GM12878 (cell line): ENCODE measurements at regions not wholly inside any gene's neighbourhood (a gene's known extent, or its start where the extent isn't known, plus 50 kb on each side); places are given as distances from the start of the nearest gene placed in this dataset.

Experiments used
- ATAC-seq: fragments of 200-7000 bp; cut with Tn5 transposase; 3 replicates; pipeline ENCODE4 v1.9.1; 2020; ENCODE audit warnings: mild to moderate bottlenecking, moderate library complexity
- BruUV-seq: library from RNA; stranded (reverse); fragments of 400-500 nt; replicated peaks from 2 replicates; lab custom pipeline; 2021; lab: Mats Ljungman, UMichigan
- CTCF ChIA-PET: fragments of 300-600 bp; sonication (Branson Sonifier 250); formaldehyde crosslinking; extraction: SDS; loops from one replicate; lab custom pipeline; 2021; ENCODE audit warnings: inconsistent platforms; lab: Yijun Ruan, JAX
- POLR2A ChIA-PET: fragments of 350-600 bp; formaldehyde crosslinking; extraction: SDS; loops from one replicate; lab custom pipeline; 2021; ENCODE audit warnings: inconsistent platforms; lab: Charles Lee
- RAD21 ChIA-PET: fragments of 300-600 bp; sonication (Branson Sonifier 250); formaldehyde crosslinking; loops from one replicate; lab custom pipeline; 2023; ENCODE audit warnings: antibody characterized with exemption; ENCODE audit not compliant: unreplicated experiment; lab: Charles Lee
- SMC1A ChIA-PET: fragments of 300-600 bp; sonication (Branson Sonifier 250); formaldehyde crosslinking; loops from one replicate; lab custom pipeline; 2023; ENCODE audit not compliant: unreplicated experiment, uncharacterized antibody; lab: Charles Lee
- DNase-seq: peaks from one replicate; pipeline ENCODE4 v3.0.0-alpha.2; 2011; ENCODE audit warnings: low read depth, low spot score
- FAIRE-seq: peaks from 3 replicates; lab custom pipeline; 2011; peaks lifted over from hg19 to GRCh38; lab: Jason Lieb, UNC
- H2AFZ ChIP-seq: 2 replicates; pipeline ENCODE4 v1.6.0; 2011; ENCODE audit warnings: low read depth, low read length, control low read depth; ENCODE audit not compliant: control insufficient read depth
- H3K27ac ChIP-seq: 2 replicates; pipeline ENCODE4 v1.5.1; 2011; ENCODE audit warnings: control low read depth; ENCODE audit not compliant: control insufficient read depth, insufficient read depth
- H3K27me3 ChIP-seq, 2 experiments: replicated peaks in 1 of 2; 2 replicates each; pipeline versions ENCODE4 v1.6.0 to v1.6.1; 2011; ENCODE audit warnings: low read length in 1 of 2; ENCODE audit not compliant: control insufficient read depth in 2 of 2, insufficient read depth in 2 of 2
- H3K36me3 ChIP-seq, 2 experiments: 2 replicates each; pipeline ENCODE4 v1.5.1; 2011; ENCODE audit warnings: low read length in 1 of 2; ENCODE audit not compliant: control insufficient read depth in 2 of 2, insufficient read depth in 2 of 2
- H3K4me1 ChIP-seq: 2 replicates; pipeline ENCODE4 v1.6.1; 2011; ENCODE audit warnings: mild to moderate bottlenecking, low read length, moderate library complexity, mixed read lengths; ENCODE audit not compliant: control insufficient read depth, insufficient read depth
- H3K4me2 ChIP-seq: 2 replicates; pipeline ENCODE4 v1.6.0; 2011; ENCODE audit warnings: control low read depth; ENCODE audit not compliant: control insufficient read depth, insufficient read depth
- H3K4me3 ChIP-seq: fragments of 200-600 bp; sonication (generic); 2 replicates; pipeline ENCODE4 v1.5.1; 2016
- H3K79me2 ChIP-seq: 2 replicates; pipeline ENCODE4 v1.6.0; 2011; ENCODE audit warnings: low read length; ENCODE audit not compliant: control insufficient read depth, insufficient read depth
- H3K9ac ChIP-seq: 2 replicates; pipeline ENCODE4 v1.8.0; 2011; ENCODE audit warnings: low read length, control low read depth, mixed read lengths; ENCODE audit not compliant: control insufficient read depth, insufficient read depth
- H3K9me3 ChIP-seq: replicated peaks from 3 replicates; pipeline ENCODE4 v1.5.1; 2011; ENCODE audit warnings: mild to moderate bottlenecking, low read length; ENCODE audit not compliant: control insufficient read depth, insufficient read depth
- H4K20me1 ChIP-seq: 2 replicates; pipeline ENCODE4 v1.6.0; 2011; ENCODE audit not compliant: control insufficient read depth, insufficient read depth
- CBFB ChIP-seq: IDR thresholded peaks from 2 replicates; pipeline ENCODE4 v1.6.1; 2016; ENCODE audit warnings: antibody characterized with exemption, low read depth
- IKZF1 ChIP-seq: fragments of 450-650 bp; conservative IDR thresholded peaks from 2 replicates; pipeline ENCODE4 v1.6.1; 2017; ENCODE audit warnings: antibody characterized with exemption, mild to moderate bottlenecking
- IKZF2 ChIP-seq, 2 experiments: fragments of 450-650 bp; IDR thresholded peaks; 2 replicates each; pipeline ENCODE4 v1.6.1; 2017; ENCODE audit warnings: mild to moderate bottlenecking in 2 of 2, moderate library complexity in 2 of 2
- IRF3 ChIP-seq: fragments of 450-650 bp; IDR thresholded peaks from 2 replicates; pipeline ENCODE4 v1.6.1; 2014; ENCODE audit warnings: mild to moderate bottlenecking
- KDM1A ChIP-seq: fragments of 200-600 bp; sonication (generic); IDR thresholded peaks from 2 replicates; pipeline ENCODE4 v1.6.1; 2016; ENCODE audit warnings: borderline replicate concordance
- NFXL1 ChIP-seq: fragments of 450-650 bp; IDR thresholded peaks from 2 replicates; pipeline ENCODE4 v1.6.1; 2017; ENCODE audit warnings: antibody characterized with exemption, mild to moderate bottlenecking, borderline replicate concordance
- PKNOX1 ChIP-seq: fragments of 450-650 bp; IDR thresholded peaks from 2 replicates; pipeline ENCODE4 v1.6.1; 2016; ENCODE audit warnings: mild to moderate bottlenecking
- REST ChIP-seq: IDR thresholded peaks from 2 replicates; pipeline ENCODE4 v1.6.1; 2012; ENCODE audit warnings: mild to moderate bottlenecking, low read depth, low read length
- SIN3A ChIP-seq: IDR thresholded peaks from 2 replicates; pipeline ENCODE4 v1.6.1; 2012; ENCODE audit warnings: low read depth, low read length, improper control_type of control experiment
- TCF7 ChIP-seq: IDR thresholded peaks from 2 replicates; pipeline ENCODE4 v1.6.1; 2014; ENCODE audit warnings: antibody characterized with exemption, borderline replicate concordance
- YBX1 ChIP-seq: fragments of 450-650 bp; IDR thresholded peaks from 2 replicates; pipeline ENCODE4 v1.6.1; 2016; ENCODE audit warnings: antibody characterized with exemption
- ZNF384 ChIP-seq: IDR thresholded peaks from 2 replicates; pipeline ENCODE4 v1.6.1; 2012; ENCODE audit warnings: low read depth, mild to moderate bottlenecking, low read length, improper control_type of control experiment, borderline replicate concordance
- WGBS: methylation state at CpG from one replicate; pipeline ENCODE4 v1.1.6; 2016; ENCODE audit warnings: low lambda C conversion rate; ENCODE audit not compliant: insufficient replicate concordance, insufficient coverage; ENCODE audit errors: missing lambda C conversion rate; 5-methylcytosine and 5-hydroxymethylcytosine counted together
- in situ Hi-C: fragments of 300-500 bp; cut with MboI; formaldehyde crosslinking; loops from 9 replicates; pipeline ENCODE4 v1.14.3; 2018; ENCODE audit warnings: mixed read lengths
- intact Hi-C: fragments of 100-400 bp; cut with micrococcal nuclease; formaldehyde crosslinking; loops from one replicate; pipeline ENCODE4 v1.14.2; 2022; ENCODE audit not compliant: unreplicated experiment
- TF ChIP-seq, protein P1 (sequence below): fragments of 450-650 bp; formaldehyde crosslinking; IDR thresholded peaks from 2 replicates; pipeline ENCODE4 v1.4.0; 2022; ENCODE audit warnings: mild to moderate bottlenecking, moderate library complexity
- TF ChIP-seq, protein P2 (sequence below): IDR thresholded peaks from 2 replicates; pipeline ENCODE4 v1.6.1; 2011; ENCODE audit warnings: borderline replicate concordance, low read depth, mild to moderate bottlenecking, moderate library complexity, mixed read lengths, low read length; ENCODE audit not compliant: insufficient read depth; ENCODE audit errors: extremely low read length

DNA sequence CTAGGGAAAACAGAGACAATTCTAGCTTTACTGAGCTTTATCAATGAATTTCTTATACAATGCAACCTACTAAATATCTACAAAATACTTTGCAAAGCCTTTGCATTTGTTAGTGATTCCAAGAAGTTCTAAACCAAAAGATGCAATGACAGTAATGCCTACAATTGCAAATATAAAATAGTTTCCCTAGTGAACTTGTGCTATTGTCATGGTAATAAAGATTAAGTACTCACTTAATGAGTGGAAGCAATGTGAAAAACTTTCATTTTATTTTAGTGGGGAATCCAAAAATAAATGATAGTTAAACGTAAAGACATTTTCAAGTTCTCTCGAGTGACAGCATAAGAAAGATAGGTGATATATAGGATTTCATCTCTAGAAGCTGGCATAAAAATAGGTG is 270.5 kb upstream of the CTNND2 start (continued):
- TF ChIP-seq REST: no peak

- no peaks in the 10 kb centered on the region for H4K20me1 ChIP-seq
- H3K9ac ChIP-seq: no peak overlapping the region
- no peak overlapping the region for H3K4me2 ChIP-seq
- H2AFZ ChIP-seq: no peak overlapping the region
- FAIRE-seq: no peak
- POLR2A ChIA-PET: no interaction called here
- no peak overlapping the region for H3K27ac ChIP-seq
- SMC1A ChIA-PET: interaction anchor here (1.1 kb wide), 1 partner anchor 35 kb away, joined by 3 read pairs; no protein-coding TSS in a partner anchor
- DNase-seq: no peak
- 0% methylated on average over 1 of the region's 1 CpG for WGBS
- in situ Hi-C loops: no loop called here
- no peaks in the 10 kb centered on the region for H3K79me2 ChIP-seq
- H3K36me3 ChIP-seq: no peaks in the 10 kb centered on the region
- H3K4me1 ChIP-seq: no peaks in the 10 kb centered on the region
- RAD21 ChIA-PET: no interaction called here
- H3K4me3 ChIP-seq: no peak overlapping the region
- ATAC-seq: no peak
- CTCF ChIA-PET: no interaction called here
- intact Hi-C loops: no loop called here
- H3K9me3 ChIP-seq: no peaks in the 10 kb centered on the region
- no peaks in the 10 kb centered on the region for H3K27me3 ChIP-seq
- BruUV-seq: no TSS peak
- TF ChIP-seq ZNF384 (no peak), PKNOX1 (no peak), IKZF2 (IDR thresholded peaks at IDR 0.05) (no peak), SIN3A (no peak), TCF7 (no peak), CBFB (no peak), IKZF1 (no peak), NFXL1 (no peak), KDM1A (no peak), YBX1 (no peak), IRF3 (no peak)
- TF ChIP-seq, protein P1, sequence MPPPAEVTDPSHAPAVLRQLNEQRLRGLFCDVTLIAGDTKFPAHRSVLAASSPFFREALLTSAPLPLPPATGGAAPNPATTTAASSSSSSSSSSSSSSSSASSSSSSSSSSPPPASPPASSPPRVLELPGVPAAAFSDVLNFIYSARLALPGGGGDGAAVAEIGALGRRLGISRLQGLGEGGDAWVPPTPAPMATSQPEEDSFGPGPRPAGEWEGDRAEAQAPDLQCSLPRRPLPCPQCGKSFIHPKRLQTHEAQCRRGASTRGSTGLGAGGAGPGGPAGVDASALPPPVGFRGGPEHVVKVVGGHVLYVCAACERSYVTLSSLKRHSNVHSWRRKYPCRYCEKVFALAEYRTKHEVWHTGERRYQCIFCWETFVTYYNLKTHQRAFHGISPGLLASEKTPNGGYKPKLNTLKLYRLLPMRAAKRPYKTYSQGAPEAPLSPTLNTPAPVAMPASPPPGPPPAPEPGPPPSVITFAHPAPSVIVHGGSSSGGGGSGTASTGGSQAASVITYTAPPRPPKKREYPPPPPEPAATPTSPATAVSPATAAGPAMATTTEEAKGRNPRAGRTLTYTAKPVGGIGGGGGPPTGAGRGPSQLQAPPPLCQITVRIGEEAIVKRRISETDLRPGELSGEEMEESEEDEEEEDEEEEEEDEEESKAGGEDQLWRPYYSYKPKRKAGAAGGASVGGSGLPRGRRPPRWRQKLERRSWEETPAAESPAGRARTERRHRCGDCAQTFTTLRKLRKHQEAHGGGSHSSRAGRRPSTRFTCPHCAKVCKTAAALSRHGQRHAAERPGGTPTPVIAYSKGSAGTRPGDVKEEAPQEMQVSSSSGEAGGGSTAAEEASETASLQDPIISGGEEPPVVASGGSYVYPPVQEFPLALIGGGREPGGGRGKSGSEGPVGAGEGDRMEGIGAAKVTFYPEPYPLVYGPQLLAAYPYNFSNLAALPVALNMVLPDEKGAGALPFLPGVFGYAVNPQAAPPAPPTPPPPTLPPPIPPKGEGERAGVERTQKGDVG (CRISPR knock-in tag): no peak
- TF ChIP-seq, protein P2, sequence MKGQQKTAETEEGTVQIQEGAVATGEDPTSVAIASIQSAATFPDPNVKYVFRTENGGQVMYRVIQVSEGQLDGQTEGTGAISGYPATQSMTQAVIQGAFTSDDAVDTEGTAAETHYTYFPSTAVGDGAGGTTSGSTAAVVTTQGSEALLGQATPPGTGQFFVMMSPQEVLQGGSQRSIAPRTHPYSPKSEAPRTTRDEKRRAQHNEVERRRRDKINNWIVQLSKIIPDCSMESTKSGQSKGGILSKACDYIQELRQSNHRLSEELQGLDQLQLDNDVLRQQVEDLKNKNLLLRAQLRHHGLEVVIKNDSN: no peak
Measured at GRCh38 chr5:12169536-12169935, 265.3 kb upstream of the CTNND2 start.
